ENCODE measurements at regions not wholly inside any gene's neighbourhood (a gene's known extent, or its start where the extent isn't known, plus 50 kb on each side); places are given as distances from the start of the nearest gene placed in this dataset.
"Not testable (repeated sequence)": the region's sequence is repeated elsewhere in the genome, so short reads cannot be mapped to it uniquely, and the experiment has no call there.

DNA sequence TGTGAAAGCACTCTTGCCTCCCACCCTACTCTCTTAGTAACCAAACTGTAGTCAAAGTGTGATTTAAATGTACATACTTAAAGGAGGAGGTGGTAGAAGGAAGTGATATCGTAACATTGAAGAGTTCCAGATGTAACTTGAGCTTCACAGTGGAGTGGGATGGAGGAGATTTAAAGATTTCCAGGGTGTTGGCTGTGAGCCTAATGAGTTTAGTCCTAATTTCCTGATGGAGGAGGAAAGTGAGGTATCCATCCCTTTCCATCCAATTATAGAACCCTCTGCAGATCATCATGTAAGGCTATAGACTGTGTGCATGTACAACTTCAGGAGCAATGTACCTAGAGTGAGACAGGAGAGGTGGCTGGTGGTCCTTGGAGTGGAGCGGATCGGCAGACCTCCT lies 1163.9 kb upstream of the SEMA6A start:
- TF ChIP-seq, protein P1, sequence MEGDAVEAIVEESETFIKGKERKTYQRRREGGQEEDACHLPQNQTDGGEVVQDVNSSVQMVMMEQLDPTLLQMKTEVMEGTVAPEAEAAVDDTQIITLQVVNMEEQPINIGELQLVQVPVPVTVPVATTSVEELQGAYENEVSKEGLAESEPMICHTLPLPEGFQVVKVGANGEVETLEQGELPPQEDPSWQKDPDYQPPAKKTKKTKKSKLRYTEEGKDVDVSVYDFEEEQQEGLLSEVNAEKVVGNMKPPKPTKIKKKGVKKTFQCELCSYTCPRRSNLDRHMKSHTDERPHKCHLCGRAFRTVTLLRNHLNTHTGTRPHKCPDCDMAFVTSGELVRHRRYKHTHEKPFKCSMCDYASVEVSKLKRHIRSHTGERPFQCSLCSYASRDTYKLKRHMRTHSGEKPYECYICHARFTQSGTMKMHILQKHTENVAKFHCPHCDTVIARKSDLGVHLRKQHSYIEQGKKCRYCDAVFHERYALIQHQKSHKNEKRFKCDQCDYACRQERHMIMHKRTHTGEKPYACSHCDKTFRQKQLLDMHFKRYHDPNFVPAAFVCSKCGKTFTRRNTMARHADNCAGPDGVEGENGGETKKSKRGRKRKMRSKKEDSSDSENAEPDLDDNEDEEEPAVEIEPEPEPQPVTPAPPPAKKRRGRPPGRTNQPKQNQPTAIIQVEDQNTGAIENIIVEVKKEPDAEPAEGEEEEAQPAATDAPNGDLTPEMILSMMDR (conservative IDR thresholded peaks at IDR 0.05; ENCODE audit: low read depth, low read length) = no peak
- H3K4me3 ChIP-seq (ENCODE audit: low read depth, low read length) = no peak overlapping the region
- no peak for DNase-seq (ENCODE audit: low read depth)

DNA sequence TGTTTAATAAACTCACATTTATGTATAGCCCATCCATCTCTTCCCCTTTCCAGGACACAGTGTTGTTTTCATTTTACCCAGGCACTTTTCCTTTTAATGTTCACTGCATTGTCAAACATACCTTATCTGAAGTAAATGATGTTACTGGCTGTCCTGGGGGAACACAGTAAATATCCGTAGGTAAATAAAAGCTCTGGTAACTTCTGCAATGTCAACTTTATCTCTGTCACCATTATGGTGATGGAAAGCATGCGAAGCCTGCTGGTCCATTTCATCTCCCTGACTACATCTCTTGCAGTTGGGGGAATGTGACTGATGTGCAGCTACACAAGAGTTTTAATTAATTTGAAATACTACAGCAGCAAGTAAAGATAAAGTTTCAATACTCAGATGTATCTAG lies 1162.1 kb upstream of the SEMA6A start:
- no peak overlapping the region for H3K4me3 ChIP-seq (ENCODE audit: low read depth, low read length)
- DNase-seq (ENCODE audit: low read depth) = no peak
- TF ChIP-seq, protein P1 (conservative IDR thresholded peaks at IDR 0.05; ENCODE audit: low read depth, low read length) = no peak

DNA sequence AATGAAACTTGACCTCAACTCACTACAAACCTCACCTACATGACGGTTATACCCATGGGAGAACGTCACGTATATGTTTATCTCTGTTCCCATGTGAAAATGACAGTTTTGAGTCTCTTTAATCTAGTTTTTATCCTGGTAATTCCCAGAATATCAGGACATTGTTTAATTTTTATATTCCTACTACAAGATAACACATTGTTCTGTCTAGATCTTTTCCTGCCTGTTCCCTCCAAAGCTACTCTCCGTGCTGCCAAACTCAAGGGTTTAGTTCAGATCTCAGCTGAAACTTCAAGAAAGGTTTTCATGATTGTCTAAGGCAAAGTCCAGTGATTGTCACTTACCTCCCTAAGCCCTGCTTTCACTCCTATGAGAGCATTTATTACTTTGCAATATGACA lies 1159.4 kb upstream of the SEMA6A start:
- DNase-seq (ENCODE audit: low read depth) = no peak
- TF ChIP-seq, protein P1 (conservative IDR thresholded peaks at IDR 0.05; ENCODE audit: low read depth, low read length) = no peak

DNA sequence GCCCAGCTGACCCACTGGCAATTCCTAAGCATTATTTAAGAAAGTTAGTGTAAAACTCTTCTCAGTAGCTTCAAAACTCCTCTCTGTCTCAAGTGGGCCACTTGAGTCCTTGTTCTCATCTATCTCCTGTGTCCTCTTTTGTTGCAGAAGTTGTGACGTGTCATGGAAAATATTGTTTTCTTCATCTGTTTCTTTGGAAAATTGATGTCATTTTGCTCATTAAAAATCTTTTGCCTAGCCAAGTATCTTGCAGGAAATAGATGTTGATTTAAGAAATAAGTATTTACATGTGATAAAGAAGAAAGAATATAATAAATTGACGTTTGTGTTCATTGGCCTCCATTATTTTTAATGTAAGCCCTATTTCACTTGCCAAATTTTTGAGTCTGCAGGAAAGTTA lies 1158.4 kb upstream of the SEMA6A start:
- no peak for DNase-seq (ENCODE audit: low read depth)
- TF ChIP-seq, protein P1 (conservative IDR thresholded peaks at IDR 0.05; ENCODE audit: low read depth, low read length) = no peak
- H3K4me3 ChIP-seq (ENCODE audit: low read depth, low read length) = no peak overlapping the region

More for the DNA sequence above, 1159.4 kb upstream of the SEMA6A start:
- no peak overlapping the region for H3K4me3 ChIP-seq (ENCODE audit: low read depth, low read length)

DNA sequence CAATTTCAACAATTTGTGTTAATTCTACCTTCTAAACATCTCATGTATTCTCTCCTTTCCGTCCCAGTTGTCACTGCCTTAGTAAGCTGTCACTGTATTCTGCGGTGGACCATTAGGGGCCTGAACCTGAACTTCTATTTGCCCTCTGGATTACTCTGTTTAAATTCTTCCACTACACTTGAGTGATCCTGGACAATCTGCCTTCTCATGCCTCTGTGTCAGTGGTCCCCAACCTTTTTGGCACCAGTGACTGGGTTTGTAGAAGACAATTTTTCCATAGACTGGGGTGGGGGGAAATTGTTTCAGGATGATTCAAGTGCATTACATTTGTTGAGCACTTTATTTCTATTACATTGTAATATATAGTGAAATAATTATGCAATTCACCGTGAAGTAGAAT lies 1157.6 kb upstream of the SEMA6A start:
- TF ChIP-seq, protein P1 (conservative IDR thresholded peaks at IDR 0.05; ENCODE audit: low read depth, low read length) = no peak
- no peak overlapping the region for H3K4me3 ChIP-seq (ENCODE audit: low read depth, low read length)
- DNase-seq (ENCODE audit: low read depth) = no peak

DNA sequence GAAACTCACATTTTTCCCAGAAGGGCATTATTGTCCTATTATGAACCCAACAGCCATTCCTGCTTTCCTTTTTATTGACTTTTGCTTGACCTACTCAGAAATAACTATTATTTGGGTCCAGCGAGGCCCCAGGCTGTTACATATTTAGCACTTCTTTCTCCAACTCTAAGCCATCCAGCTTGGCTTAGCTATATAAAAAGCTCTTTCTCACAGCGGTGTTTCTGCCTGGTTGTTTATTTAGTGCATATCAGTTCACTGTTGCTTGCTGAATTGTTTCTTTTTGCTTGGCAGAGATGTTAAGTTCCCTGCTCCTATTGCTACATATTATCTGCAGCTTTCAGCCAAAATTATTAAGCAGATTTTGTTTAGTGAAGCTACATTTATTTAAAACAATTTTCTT lies 1156.8 kb upstream of the SEMA6A start:
- no peak overlapping the region for H3K4me3 ChIP-seq (ENCODE audit: low read depth, low read length)
- no peak for DNase-seq (ENCODE audit: low read depth)
- TF ChIP-seq, protein P1 (conservative IDR thresholded peaks at IDR 0.05; ENCODE audit: low read depth, low read length) = no peak

DNA sequence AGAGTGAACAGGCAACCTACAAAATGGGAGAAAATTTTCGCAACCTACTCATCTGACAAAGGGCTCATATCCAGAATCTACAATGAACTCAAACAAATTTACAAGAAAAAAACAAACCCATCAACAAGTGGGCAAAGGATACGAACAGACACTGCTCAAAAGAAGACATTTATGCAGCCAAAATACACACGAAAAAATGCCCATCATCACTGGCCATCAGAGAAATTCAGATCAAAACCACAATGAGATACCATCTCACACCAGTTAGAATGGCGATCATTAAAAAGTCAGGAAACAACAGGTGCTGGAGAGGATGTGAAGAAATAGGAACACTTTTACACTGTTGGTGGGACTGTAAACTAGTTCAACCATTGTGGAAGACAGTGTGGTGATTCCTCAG lies 1146.2 kb upstream of the SEMA6A start:
- not testable (repeated sequence) for DNase-seq (ENCODE audit: low read depth)

DNA sequence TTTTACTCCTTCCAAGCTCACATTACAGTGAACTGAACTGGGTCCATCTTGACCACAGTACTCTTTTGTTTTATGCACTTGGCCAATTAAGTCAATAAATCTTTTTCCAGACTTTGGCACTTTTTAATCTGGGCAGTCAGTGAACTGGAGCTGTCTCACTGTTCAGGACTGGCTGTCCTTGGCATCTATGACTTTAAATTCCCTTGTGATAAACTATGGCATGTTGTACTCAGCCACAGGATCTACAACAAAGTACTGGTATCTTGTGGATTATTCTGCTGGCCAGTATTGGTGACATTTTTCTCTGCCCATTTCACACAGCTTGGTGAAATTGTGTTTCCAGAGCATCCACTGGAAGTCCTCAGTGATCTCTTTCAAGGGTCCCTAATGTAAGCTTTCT lies 1144.8 kb upstream of the SEMA6A start:
- no peak for DNase-seq (ENCODE audit: low read depth)
- H3K4me3 ChIP-seq (ENCODE audit: low read depth, low read length) = no peak overlapping the region
- TF ChIP-seq, protein P1 (conservative IDR thresholded peaks at IDR 0.05; ENCODE audit: low read depth, low read length) = no peak

More for the DNA sequence above, 1146.2 kb upstream of the SEMA6A start:
- not testable (repeated sequence) for H3K4me3 ChIP-seq (ENCODE audit: low read depth, low read length)
